ENCODE measurements at regions not wholly inside any gene's neighbourhood (a gene's known extent, or its start where the extent isn't known, plus 50 kb on each side); places are given as distances from the start of the nearest gene placed in this dataset.

- no peak for TF ChIP-seq POLR2A (IDR thresholded peaks at IDR 0.05; ENCODE audit: low read depth)
- TF ChIP-seq, protein P1, sequence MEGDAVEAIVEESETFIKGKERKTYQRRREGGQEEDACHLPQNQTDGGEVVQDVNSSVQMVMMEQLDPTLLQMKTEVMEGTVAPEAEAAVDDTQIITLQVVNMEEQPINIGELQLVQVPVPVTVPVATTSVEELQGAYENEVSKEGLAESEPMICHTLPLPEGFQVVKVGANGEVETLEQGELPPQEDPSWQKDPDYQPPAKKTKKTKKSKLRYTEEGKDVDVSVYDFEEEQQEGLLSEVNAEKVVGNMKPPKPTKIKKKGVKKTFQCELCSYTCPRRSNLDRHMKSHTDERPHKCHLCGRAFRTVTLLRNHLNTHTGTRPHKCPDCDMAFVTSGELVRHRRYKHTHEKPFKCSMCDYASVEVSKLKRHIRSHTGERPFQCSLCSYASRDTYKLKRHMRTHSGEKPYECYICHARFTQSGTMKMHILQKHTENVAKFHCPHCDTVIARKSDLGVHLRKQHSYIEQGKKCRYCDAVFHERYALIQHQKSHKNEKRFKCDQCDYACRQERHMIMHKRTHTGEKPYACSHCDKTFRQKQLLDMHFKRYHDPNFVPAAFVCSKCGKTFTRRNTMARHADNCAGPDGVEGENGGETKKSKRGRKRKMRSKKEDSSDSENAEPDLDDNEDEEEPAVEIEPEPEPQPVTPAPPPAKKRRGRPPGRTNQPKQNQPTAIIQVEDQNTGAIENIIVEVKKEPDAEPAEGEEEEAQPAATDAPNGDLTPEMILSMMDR (IDR thresholded peaks at IDR 0.05): no peak
- TF ChIP-seq POLR2AphosphoS5 (IDR thresholded peaks at IDR 0.05): no peak
These were observed 128.6 kb upstream of the KL start for GRCh38 chr13:32887617-32888016.

Data from esophagus muscularis mucosa (tissue), 3 donors.